Heart left ventricle (tissue), 14 donors: ENCODE measurements at regions not wholly inside any gene's neighbourhood (a gene's known extent, or its start where the extent isn't known, plus 50 kb on each side); places are given as distances from the start of the nearest gene placed in this dataset.

ENCODE experiments used
- ATAC-seq, 4 donors: fragments of 200-7000 bp; cut with Tn5 transposase; one replicate each; pipeline ENCODE4 v1.9.1; 2020 to 2022; ENCODE audit warnings: moderate library complexity in 4 of 4, mild to moderate bottlenecking in 3 of 4, moderate number of reproducible peaks in 1 of 4
- DNase-seq, 5 donors: peaks; one replicate each; pipeline ENCODE4 v3.0.0-alpha.2; 2020
- H3K27ac ChIP-seq, 12 donors: fragments of 200-600 bp; sonication (generic) in 4 of 12; one replicate each; pipeline versions ENCODE4 v1.5.0 to v1.8.0; 2016 to 2022; ENCODE audit warnings: mild to moderate bottlenecking in 2 of 12
- H3K27me3 ChIP-seq, 9 donors: fragments of 200-600 bp; sonication (generic) in 2 of 9; one replicate each; pipeline versions ENCODE4 v1.5.1 to v1.8.0; 2016 to 2022; ENCODE audit warnings: mild to moderate bottlenecking in 3 of 9
- H3K36me3 ChIP-seq, 9 donors: fragments of 200-600 bp; sonication (generic) in 2 of 9; one replicate each; pipeline versions ENCODE4 v1.5.0 to v1.8.0; 2018 to 2022; ENCODE audit warnings: mild to moderate bottlenecking in 2 of 9
- H3K4me1 ChIP-seq, 12 donors: fragments of 200-600 bp; sonication (generic) in 4 of 12; one replicate each; pipeline versions ENCODE4 v1.5.0 to v1.8.0; 2016 to 2022; ENCODE audit warnings: mild to moderate bottlenecking in 3 of 12
- H3K4me3 ChIP-seq, 12 donors: fragments of 200-600 bp; sonication (generic) in 4 of 12; one replicate each; pipeline versions ENCODE4 v1.5.0 to v1.8.0; 2017 to 2022; ENCODE audit warnings: mild to moderate bottlenecking in 9 of 12, moderate library complexity in 4 of 12
- H3K9me3 ChIP-seq, 12 donors: fragments of 200-600 bp; sonication (generic) in 4 of 12; one replicate each; pipeline versions ENCODE4 v1.5.0 to v1.8.0; 2016 to 2022; ENCODE audit warnings: mild to moderate bottlenecking in 1 of 12
- CTCF ChIP-seq, 12 donors: fragments of 200-600 bp; sonication (generic) in 4 of 12; IDR thresholded peaks; one replicate each; pipeline versions ENCODE4 v1.5.0 to v1.8.0; 2018 to 2022; ENCODE audit warnings: antibody characterized with exemption in 12 of 12, mild to moderate bottlenecking in 5 of 12
- POLR2A ChIP-seq, 2 donors: fragments of 450-650 bp; IDR thresholded peaks; one replicate each; pipeline ENCODE4 v1.6.1; 2017; ENCODE audit warnings: antibody characterized with exemption in 2 of 2, mild to moderate bottlenecking in 2 of 2, moderate library complexity in 2 of 2
- intact Hi-C, 10 donors: fragments of 100-400 bp; cut with DNase I; formaldehyde crosslinking; loops; one replicate each; pipeline versions ENCODE4 v1.11.1 to v1.14.2; 2022
- donor health status: ischemic (EF 13 %, LVEDD 7.1; RV severe dilation, severe dysfunction).
- donor health status: DM: no; HTN: yes; CAD: no.
- donor health status: DM: no; HTN: no; CAD: no.
- donor health status: ischemic (EF 25% LVEDD 6.9; RV normal size, moderate dysfunction).
- donor health status: ischemic (EF 25% LVEDD 5.7; RV mildly dilated, moderate dysfunction).
- donor health status: DM: yes; HTN: yes; CAD: no.
- donor health status: ischemic (EF 35%, LVEDD 5.7; RV mildly dilated, moderate dysfunction).
- donor health status: nonischemic (EF 11% LVEDD 7.7; RV severe dilation, severe dysfunction).
- donor health status: DM: yes; HTN: yes; CAD: no.
- donor health status: PGD.
- donor health status: ischemic (EF 29% LVEDD 5.4; RV normal size, mild dysfunction).
- donor health status: nonischemic (EF 23%, LVEDD 6.1; RV moderate dilation, normal function).

GRCh38 chr5:153437251-153437650 lies 53.2 kb upstream of the GRIA1 start:
- Histone ChIP-seq H3K36me3 (no peaks in the 10 kb centered on the region), H3K27ac (no peak overlapping the region), H3K27me3 (no peaks in the 10 kb centered on the region), H3K4me3 (no peak overlapping the region), H3K4me1 (no peaks in the 10 kb centered on the region), H3K9me3 (no peaks in the 10 kb centered on the region)
- no peak for ATAC-seq
- TF ChIP-seq POLR2A (IDR thresholded peaks at IDR 0.05) (no peak), CTCF (IDR thresholded peaks at IDR 0.05) (no peak)
- intact Hi-C loops, result no loop called here
- no peak for DNase-seq

GRCh38 chr5:153439130-153439529 lies 51.3 kb upstream of the GRIA1 start:
- no peak overlapping the region for H3K4me3 ChIP-seq
- TF ChIP-seq POLR2A (IDR thresholded peaks at IDR 0.05) (no peak), CTCF (IDR thresholded peaks at IDR 0.05) (no peak)
- H3K36me3 ChIP-seq, result no peaks in the 10 kb centered on the region
- DNase-seq (no peak), ATAC-seq (no peak)
- intact Hi-C loops, result no loop called here
- H3K9me3 ChIP-seq, result no peaks in the 10 kb centered on the region
- H3K4me1 ChIP-seq, result no peaks in the 10 kb centered on the region
- H3K27me3 ChIP-seq, result no peaks in the 10 kb centered on the region
- H3K27ac ChIP-seq, result no peak overlapping the region
